GM23338 (cell line): ENCODE measurements at regions not wholly inside any gene's neighbourhood (a gene's known extent, or its start where the extent isn't known, plus 50 kb on each side); places are given as distances from the start of the nearest gene placed in this dataset.

Experiments
- ATAC-seq: fragments of 200-7000 bp; cut with Tn5 transposase; 3 replicates; pipeline ENCODE4 v1.9.1; 2020
- DNase-seq: peaks from one replicate; pipeline ENCODE4 v3.0.0-alpha.2; 2015; ENCODE audit warnings: low spot score
- H2AFZ ChIP-seq: fragments of 200-600 bp; sonication (generic); 2 replicates; pipeline ENCODE4 v1.8.0; 2016; ENCODE audit warnings: antibody characterized with exemption, mild to moderate bottlenecking, moderate library complexity
- H3F3A ChIP-seq: fragments of 200-600 bp; sonication (generic); replicated peaks from 2 replicates; pipeline ENCODE4 v1.8.0; 2017; ENCODE audit warnings: antibody characterized with exemption, mixed run types, low read depth
- H3K27ac ChIP-seq: fragments of 200-600 bp; sonication (generic); 2 replicates; pipeline ENCODE4 v1.6.1; 2016; ENCODE audit warnings: low read depth
- H3K27me3 ChIP-seq: fragments of 200-600 bp; sonication (generic); 2 replicates; pipeline ENCODE4 v1.8.0; 2016; ENCODE audit warnings: mild to moderate bottlenecking, mixed run types, moderate library complexity; ENCODE audit not compliant: insufficient read depth
- H3K36me3 ChIP-seq: fragments of 200-600 bp; sonication (generic); 2 replicates; pipeline ENCODE4 v1.8.0; 2016; ENCODE audit warnings: mild to moderate bottlenecking; ENCODE audit not compliant: insufficient read depth
- H3K4me1 ChIP-seq: fragments of 200-600 bp; sonication (generic); 2 replicates; pipeline ENCODE4 v1.8.0; 2016; ENCODE audit warnings: mild to moderate bottlenecking, moderate library complexity; ENCODE audit not compliant: insufficient read depth
- H3K4me2 ChIP-seq: fragments of 200-600 bp; sonication (generic); 2 replicates; pipeline ENCODE4 v1.7.1; 2017; ENCODE audit warnings: mixed run types
- H3K4me3 ChIP-seq: fragments of 200-600 bp; sonication (generic); 2 replicates; pipeline ENCODE4 v1.6.1; 2016; ENCODE audit warnings: mixed run types
- H3K79me2 ChIP-seq: fragments of 200-600 bp; sonication (generic); replicated peaks from 2 replicates; pipeline ENCODE4 v1.8.0; 2017; ENCODE audit warnings: mild to moderate bottlenecking; ENCODE audit not compliant: insufficient read depth
- H3K9me2 ChIP-seq: fragments of 200-600 bp; sonication (generic); 2 replicates; pipeline ENCODE4 v1.8.0; 2017; ENCODE audit not compliant: insufficient read depth
- H4K20me1 ChIP-seq: fragments of 200-600 bp; sonication (generic); replicated peaks from 2 replicates; pipeline ENCODE4 v1.8.0; 2017; ENCODE audit warnings: mild to moderate bottlenecking; ENCODE audit not compliant: insufficient read depth
- H3K27ac Mint-ChIP-seq: 2 replicates; pipeline ENCODE4 v1.8.0; 2020; ENCODE audit warnings: inconsistent platforms, mild to moderate bottlenecking, moderate library complexity, mixed read lengths
- H3K27me3 Mint-ChIP-seq: 3 replicates; pipeline ENCODE4 v1.8.0; 2022; ENCODE audit warnings: low read depth, mild to moderate bottlenecking, moderate library complexity, mixed read lengths, inconsistent platforms; ENCODE audit not compliant: insufficient read depth, poor library complexity
- H3K36me3 Mint-ChIP-seq: 3 replicates; pipeline ENCODE4 v1.8.0; 2021; ENCODE audit warnings: low read depth, mild to moderate bottlenecking, inconsistent platforms, moderate library complexity, mixed read lengths
- H3K4me1 Mint-ChIP-seq: 3 replicates; pipeline ENCODE4 v1.8.0; 2020; ENCODE audit warnings: mild to moderate bottlenecking, inconsistent platforms, mixed read lengths
- H3K4me3 Mint-ChIP-seq: 3 replicates; pipeline ENCODE4 v1.8.0; 2021; ENCODE audit warnings: moderate library complexity, mild to moderate bottlenecking, inconsistent platforms, mixed read lengths
- H3K9me3 Mint-ChIP-seq: 3 replicates; pipeline ENCODE4 v1.8.0; 2020; ENCODE audit warnings: moderate library complexity, mild to moderate bottlenecking, inconsistent platforms, mixed read lengths
- CREB1 ChIP-seq: fragments of 250-450 bp; sonication (Bioruptor Pico); IDR thresholded peaks from 2 replicates; pipeline ENCODE4 v1.5.0; 2020; ENCODE audit warnings: low read depth, mild to moderate bottlenecking, moderate library complexity
- CTCF ChIP-seq, 2 experiments: fragments of 200-600 bp in 1 of 2; sonication (generic) in 1 of 2; conservative IDR thresholded peaks; 2 replicates each; pipeline versions ENCODE4 v1.5.1 to v1.6.1; 2016 to 2017; ENCODE audit warnings: antibody characterized with exemption in 2 of 2, low read depth in 2 of 2, mild to moderate bottlenecking in 2 of 2, moderate library complexity in 1 of 2
- ETS1 ChIP-seq: IDR thresholded peaks from 2 replicates; pipeline ENCODE4 v1.6.1; 2016; ENCODE audit warnings: antibody characterized with exemption
- EZH2 ChIP-seq: fragments of 200-600 bp; sonication (generic); IDR thresholded peaks from one replicate; pipeline ENCODE4 v1.8.0; 2017; ENCODE audit warnings: antibody characterized with exemption, mild to moderate bottlenecking, low read depth; ENCODE audit not compliant: unreplicated experiment
- EZH2phosphoT487 ChIP-seq: fragments of 200-600 bp; sonication (generic); IDR thresholded peaks from one replicate; pipeline ENCODE4 v1.8.1; 2018; ENCODE audit warnings: antibody characterized with exemption; ENCODE audit not compliant: unreplicated experiment
- JUNB ChIP-seq: IDR thresholded peaks from one replicate; pipeline ENCODE4 v1.6.1; 2016; ENCODE audit warnings: antibody characterized with exemption; ENCODE audit not compliant: unreplicated experiment
- NANOG ChIP-seq: IDR thresholded peaks from 2 replicates; pipeline ENCODE4 v1.6.1; 2016; ENCODE audit warnings: antibody characterized with exemption, borderline replicate concordance
- POLR2AphosphoS5 ChIP-seq: IDR thresholded peaks from 2 replicates; pipeline ENCODE4 v1.6.1; 2016; ENCODE audit warnings: antibody characterized with exemption, low read depth
- REST ChIP-seq: IDR thresholded peaks from one replicate; pipeline ENCODE4 v1.6.1; 2018; ENCODE audit warnings: antibody characterized with exemption; ENCODE audit not compliant: unreplicated experiment
- STAT1 ChIP-seq: IDR thresholded peaks from one replicate; pipeline ENCODE4 v1.6.1; 2016; ENCODE audit warnings: antibody characterized with exemption; ENCODE audit not compliant: unreplicated experiment
- ZNF114 ChIP-seq: fragments of 250-450 bp; sonication (Bioruptor Pico); IDR thresholded peaks from 2 replicates; pipeline ENCODE4 v1.5.0; 2020; ENCODE audit warnings: mild to moderate bottlenecking, moderate library complexity
- ZNF331 ChIP-seq: fragments of 250-450 bp; sonication (Bioruptor Pico); IDR thresholded peaks from 2 replicates; pipeline ENCODE4 v1.5.0; 2020; ENCODE audit warnings: low read depth, mild to moderate bottlenecking, moderate library complexity
- ZNF462 ChIP-seq: fragments of 250-450 bp; sonication (Bioruptor Pico); IDR thresholded peaks from 2 replicates; pipeline ENCODE4 v1.5.0; 2020; ENCODE audit warnings: mild to moderate bottlenecking, moderate library complexity

- no peak overlapping the region for H3K27ac Mint-ChIP-seq
- H3K9me3 Mint-ChIP-seq: peaks cover 1% of the 10 kb centered on the region; the same call in 1 of the 3 replicates
Measured at GRCh38 chrX:66918511-66918910, 279.6 kb upstream of the EDA2R start.

More at GRCh38 chrX:66918511-66918910, 279.6 kb upstream of the EDA2R start:
- Mint-ChIP-seq H3K4me3 (no peak overlapping the region), H3K36me3 (no peaks in the 10 kb centered on the region), H3K4me1 (no peaks in the 10 kb centered on the region), H3K27me3 (no peaks in the 10 kb centered on the region)
- Histone ChIP-seq H2AFZ (no peak overlapping the region), H3K36me3 (no peaks in the 10 kb centered on the region), H3K27me3 (no peaks in the 10 kb centered on the region), H3K4me1 (no peaks in the 10 kb centered on the region), H3K4me2 (no peak overlapping the region), H3F3A (no peaks in the 10 kb centered on the region), H4K20me1 (no peaks in the 10 kb centered on the region), H3K27ac (no peak overlapping the region), H3K4me3 (no peak overlapping the region), H3K9me2 (no peaks in the 10 kb centered on the region), H3K79me2 (no peaks in the 10 kb centered on the region)
- ATAC-seq: no peak
- TF ChIP-seq STAT1 (no peak), ETS1 (no peak), POLR2AphosphoS5 (no peak), ZNF462 (CRISPR knock-in tag) (no peak), ZNF114 (CRISPR knock-in tag) (no peak), NANOG (no peak), CREB1 (CRISPR knock-in tag) (no peak), EZH2phosphoT487 (no peak), EZH2 (no peak), CTCF (conservative IDR thresholded peaks at IDR 0.05; ENCODE audit: low read depth in 2 of 2) (no peak), ZNF331 (CRISPR knock-in tag) (no peak), REST (no peak), JUNB (no peak)
- DNase-seq: no peak
